IMR-90 (cell line): ENCODE measurements at regions not wholly inside any gene's neighbourhood (a gene's known extent, or its start where the extent isn't known, plus 50 kb on each side); places are given as distances from the start of the nearest gene placed in this dataset.

ENCODE experiments used
- ATAC-seq: fragments of 200-7000 bp; cut with Tn5 transposase; 2 replicates; pipeline ENCODE4 v1.9.1; 2020; ENCODE audit warnings: low read depth, mild to moderate bottlenecking, moderate library complexity
- BruUV-seq: library from RNA; stranded (reverse); fragments of 400-500 nt; replicated peaks from 2 replicates; lab custom pipeline; 2021; lab: Mats Ljungman, UMichigan
- CTCF ChIA-PET: fragments of 300-600 bp; formaldehyde crosslinking; extraction: SDS; loops from one replicate; lab custom pipeline; 2021; ENCODE audit warnings: antibody characterized with exemption; lab: Yijun Ruan, JAX
- POLR2A ChIA-PET: fragments of 300-600 bp; sonication (Branson Sonifier 250); formaldehyde crosslinking; loops from one replicate; lab custom pipeline; 2022; ENCODE audit warnings: antibody characterized with exemption; ENCODE audit not compliant: unreplicated experiment; lab: Charles Lee
- DNase-seq: peaks from one replicate; pipeline ENCODE4 v3.0.0; 2013
- H2AFZ ChIP-seq: replicated peaks from 2 replicates; pipeline ENCODE3; 2013; ENCODE audit warnings: low read length, mild to moderate bottlenecking; ENCODE audit not compliant: poor library complexity
- H2AK5ac ChIP-seq: 2 replicates; pipeline ENCODE4 v1.6.1; 2013; ENCODE audit warnings: low read depth, low read length, inconsistent platforms
- H2AK9ac ChIP-seq: replicated peaks from 2 replicates; pipeline ENCODE3; 2013; ENCODE audit warnings: mild to moderate bottlenecking, low read depth, low read length, moderate library complexity; ENCODE audit not compliant: poor library complexity
- H2BK120ac ChIP-seq: 2 replicates; pipeline ENCODE4 v1.6.1; 2013; ENCODE audit warnings: low read depth, low read length, inconsistent platforms
- H2BK15ac ChIP-seq: 3 replicates; pipeline ENCODE4 v1.6.1; 2013; ENCODE audit warnings: low read depth, low read length, inconsistent platforms
- H2BK20ac ChIP-seq: 2 replicates; pipeline ENCODE4 v1.6.1; 2013; ENCODE audit warnings: low read depth, mild to moderate bottlenecking, inconsistent platforms, low read length, moderate library complexity
- H2BK5ac ChIP-seq: 2 replicates; pipeline ENCODE4 v1.6.1; 2013; ENCODE audit warnings: mild to moderate bottlenecking, low read depth, low read length, inconsistent platforms; ENCODE audit not compliant: poor library complexity, severe bottlenecking
- H3K14ac ChIP-seq: replicated peaks from 2 replicates; pipeline ENCODE4 v1.6.1; 2013; ENCODE audit warnings: low read depth, low read length, inconsistent platforms
- H3K18ac ChIP-seq: 2 replicates; pipeline ENCODE4 v1.6.1; 2013; ENCODE audit warnings: low read depth, low read length, control low read depth
- H3K23ac ChIP-seq: 2 replicates; pipeline ENCODE4 v1.6.1; 2013; ENCODE audit warnings: low read depth, low read length, inconsistent platforms
- H3K27ac ChIP-seq: 2 replicates; pipeline ENCODE4 v1.5.1; 2013; ENCODE audit warnings: mild to moderate bottlenecking, control low read depth, low read length; ENCODE audit not compliant: insufficient read depth
- H3K27me3 ChIP-seq: 2 replicates; pipeline ENCODE4 v1.6.1; 2013; ENCODE audit warnings: low read length; ENCODE audit not compliant: control insufficient read depth, insufficient read depth
- H3K36me3 ChIP-seq: 2 replicates; pipeline ENCODE4 v1.6.1; 2013; ENCODE audit warnings: low read length, mixed read lengths; ENCODE audit not compliant: control insufficient read depth, insufficient read depth
- H3K4ac ChIP-seq: 2 replicates; pipeline ENCODE4 v1.6.1; 2013; ENCODE audit warnings: low read depth, low read length, inconsistent platforms
- H3K4me1 ChIP-seq: 2 replicates; pipeline ENCODE4 v1.6.1; 2013; ENCODE audit warnings: low read length, mixed read lengths; ENCODE audit not compliant: control insufficient read depth, insufficient read depth
- H3K4me2 ChIP-seq: 2 replicates; pipeline ENCODE4 v1.6.1; 2013; ENCODE audit warnings: low read depth, mild to moderate bottlenecking, control low read depth, low read length, moderate library complexity
- H3K4me3 ChIP-seq: 2 replicates; pipeline ENCODE4 v1.5.1; 2013; ENCODE audit warnings: low read depth, mild to moderate bottlenecking, control low read depth, low read length, moderate library complexity; ENCODE audit not compliant: insufficient read depth
- H3K56ac ChIP-seq: 2 replicates; pipeline ENCODE4 v1.6.1; 2013; ENCODE audit warnings: low read length, inconsistent platforms; ENCODE audit not compliant: insufficient read depth; ENCODE audit errors: extremely low read depth
- H3K79me1 ChIP-seq, 2 experiments: 2 replicates each; pipeline ENCODE4 v1.6.1; 2013; ENCODE audit warnings: low read length in 2 of 2, inconsistent platforms in 1 of 2, low read depth in 1 of 2
- H3K9ac ChIP-seq: 2 replicates; pipeline ENCODE4 v1.6.1; 2013; ENCODE audit warnings: low read depth, low read length, control low read depth
- H3K9me1 ChIP-seq: 2 replicates; pipeline ENCODE4 v1.6.1; 2013; ENCODE audit warnings: low read length, inconsistent platforms; ENCODE audit not compliant: insufficient read depth
- H3K9me3 ChIP-seq: 2 replicates; pipeline ENCODE4 v1.6.1; 2013; ENCODE audit warnings: low read length; ENCODE audit not compliant: control insufficient read depth, insufficient read depth
- H4K20me1 ChIP-seq: 2 replicates; pipeline ENCODE4 v1.6.1; 2013; ENCODE audit warnings: low read length, inconsistent platforms; ENCODE audit not compliant: insufficient read depth
- H4K5ac ChIP-seq: 2 replicates; pipeline ENCODE4 v1.6.1; 2013; ENCODE audit warnings: mild to moderate bottlenecking, low read depth, low read length, control low read depth
- H4K8ac ChIP-seq, 2 experiments: 2 replicates each; pipeline ENCODE4 v1.6.1; 2013; ENCODE audit warnings: low read depth in 2 of 2, low read length in 2 of 2, control low read depth in 1 of 2, inconsistent platforms in 1 of 2
- H4K91ac ChIP-seq: 2 replicates; pipeline ENCODE4 v1.6.1; 2013; ENCODE audit warnings: low read depth, low read length, inconsistent platforms; ENCODE audit not compliant: insufficient read depth
- BHLHE40 ChIP-seq: fragments of 150-350 bp; IDR thresholded peaks from 2 replicates; pipeline ENCODE4 v1.6.1; 2016; ENCODE audit warnings: mild to moderate bottlenecking, low read depth, low read length
- CEBPB ChIP-seq: IDR thresholded peaks from 2 replicates; pipeline ENCODE4 v1.6.1; 2012; ENCODE audit warnings: low read depth, low read length, improper control_type of control experiment
- CHD1 ChIP-seq: IDR thresholded peaks from 2 replicates; pipeline ENCODE4 v1.6.1; 2012; ENCODE audit warnings: low read depth, low read length, improper control_type of control experiment
- CTCF ChIP-seq: conservative IDR thresholded peaks from 2 replicates; pipeline ENCODE4 v1.5.1; 2012; ENCODE audit warnings: mild to moderate bottlenecking, low read depth, low read length, improper control_type of control experiment
- ELK1 ChIP-seq: fragments of 150-350 bp; IDR thresholded peaks from 2 replicates; pipeline ENCODE4 v1.6.1; 2016; ENCODE audit warnings: low read depth, mild to moderate bottlenecking, low read length, moderate library complexity, borderline replicate concordance
- FOS ChIP-seq: fragments of 150-350 bp; IDR thresholded peaks from 2 replicates; pipeline ENCODE4 v1.6.1; 2016; ENCODE audit warnings: low read depth, low read length
- MAFK ChIP-seq: IDR thresholded peaks from 2 replicates; pipeline ENCODE4 v1.6.1; 2012; ENCODE audit warnings: low read depth, low read length, improper control_type of control experiment
- MAZ ChIP-seq: IDR thresholded peaks from 2 replicates; pipeline ENCODE4 v1.6.1; 2012; ENCODE audit warnings: low read depth, mild to moderate bottlenecking, low read length, improper control_type of control experiment, moderate library complexity, borderline replicate concordance
- MXI1 ChIP-seq: IDR thresholded peaks from 2 replicates; pipeline ENCODE4 v1.6.1; 2012; ENCODE audit warnings: low read depth, mild to moderate bottlenecking, low read length, moderate library complexity, borderline replicate concordance
- NFE2L2 ChIP-seq: fragments of 150-350 bp; IDR thresholded peaks from 2 replicates; pipeline ENCODE4 v1.6.1; 2016; ENCODE audit warnings: low read depth, mild to moderate bottlenecking, low read length
- POLR2A ChIP-seq: IDR thresholded peaks from 2 replicates; pipeline ENCODE4 v1.6.1; 2012; ENCODE audit warnings: mild to moderate bottlenecking, low read depth, low read length
- RAD21 ChIP-seq: IDR thresholded peaks from 2 replicates; pipeline ENCODE4 v1.6.1; 2012; ENCODE audit warnings: low read length, improper control_type of control experiment
- RCOR1 ChIP-seq: IDR thresholded peaks from 2 replicates; pipeline ENCODE4 v1.6.1; 2012; ENCODE audit warnings: mild to moderate bottlenecking, low read length, improper control_type of control experiment; ENCODE audit not compliant: insufficient replicate concordance
- RFX5 ChIP-seq: IDR thresholded peaks from 2 replicates; pipeline ENCODE4 v1.8.0; 2012; ENCODE audit warnings: low read depth, mild to moderate bottlenecking, low read length, moderate library complexity
- SMC3 ChIP-seq: fragments of 150-350 bp; IDR thresholded peaks from 2 replicates; pipeline ENCODE4 v1.6.1; 2016; ENCODE audit warnings: low read depth, mild to moderate bottlenecking, antibody characterized with exemption, low read length, moderate library complexity
- USF2 ChIP-seq: fragments of 150-350 bp; IDR thresholded peaks from 2 replicates; pipeline ENCODE4 v1.6.1; 2017; ENCODE audit warnings: mild to moderate bottlenecking, antibody characterized with exemption, low read length, low read depth
- WGBS, 2 experiments: methylation state at CpG; one replicate each; pipeline versions ENCODE4 v1.1.5 to v1.1.7; 2013; ENCODE audit warnings: missing lambda C conversion rate in 2 of 2; ENCODE audit not compliant: insufficient read length in 1 of 2; ENCODE audit errors: extremely low coverage in 2 of 2; 5-methylcytosine and 5-hydroxymethylcytosine counted together
- dilution Hi-C: fragments of 300-500 bp; cut with HindIII; formaldehyde crosslinking; loops from one replicate; pipeline ENCODE4 v1.14.3; 2018; ENCODE audit warnings: low sequenced_read_pairs; ENCODE audit not compliant: unreplicated experiment
- in situ Hi-C: fragments of 300-500 bp; cut with MboI; formaldehyde crosslinking; loops from 3 replicates; pipeline ENCODE4 v1.14.3; 2019; ENCODE audit warnings: low sequenced_read_pairs, inconsistent platforms, mixed read lengths
- intact Hi-C: fragments of 100-400 bp; cut with micrococcal nuclease; formaldehyde crosslinking; loops from 2 replicates; pipeline ENCODE4 v1.10.0; 2022

GRCh38 chr11:13841393-13841792 is 121.1 kb upstream of the SPON1 start:
- Histone ChIP-seq H3K4me2 (no peak overlapping the region), H2AK9ac (no peak overlapping the region), H2BK20ac (no peak overlapping the region), H3K9ac (no peak overlapping the region), H3K9me1 (no peaks in the 10 kb centered on the region), H2BK5ac (no peak overlapping the region), H3K36me3 (no peaks in the 10 kb centered on the region), H4K91ac (no peak overlapping the region), H3K79me1 (no peaks in the 10 kb centered on the region), H3K9me3 (no peaks in the 10 kb centered on the region), H3K23ac (no peak overlapping the region), H2BK15ac (no peak overlapping the region), H4K8ac (no peak overlapping the region), H3K27ac (no peak overlapping the region), H3K56ac (no peak overlapping the region), H2AFZ (no peak overlapping the region), H4K5ac (no peak overlapping the region), H3K14ac (no peak overlapping the region), H2AK5ac (no peak overlapping the region), H3K18ac (no peak overlapping the region), H2BK120ac (no peak overlapping the region), H3K4me1 (no peaks in the 10 kb centered on the region), H3K27me3 (no peaks in the 10 kb centered on the region), H4K20me1 (no peaks in the 10 kb centered on the region), H3K4me3 (no peak overlapping the region), H3K4ac (no peak overlapping the region)
- ATAC-seq (no peak), DNase-seq (no peak)
- intact Hi-C loops (loop anchor here (5.0 kb wide), 1 partner anchor 49 kb away; no protein-coding TSS in a partner anchor), in situ Hi-C loops (no loop called here), dilution Hi-C loops (no loop called here)
- BruUV-seq = no TSS peak
- ChIA-PET CTCF (no interaction called here), POLR2A (no interaction called here)
- no CpG with 5 or more reads among the region's 3 CpGs for WGBS, 2 experiments
- TF ChIP-seq FOS (no peak), POLR2A (no peak), MAZ (no peak), MAFK (no peak), MXI1 (no peak), RFX5 (no peak), RCOR1 (no peak), ELK1 (no peak), CEBPB (no peak), SMC3 (no peak), USF2 (no peak), NFE2L2 (no peak), BHLHE40 (no peak), RAD21 (no peak), CTCF (no peak), CHD1 (no peak)
